Left lung (tissue), 4 donors: ENCODE measurements at regions not wholly inside any gene's neighbourhood (a gene's known extent, or its start where the extent isn't known, plus 50 kb on each side); places are given as distances from the start of the nearest gene placed in this dataset.

Source experiments
- ATAC-seq: fragments of 200-7000 bp; cut with Tn5 transposase; one replicate; pipeline ENCODE4 v1.9.1; 2020; ENCODE audit warnings: moderate library complexity
- DNase-seq, 4 donors: peaks; one replicate each; pipeline ENCODE4 v3.0.0-alpha.2; 2013 to 2020
- H3K27ac ChIP-seq, 2 donors: fragments of 200-600 bp; sonication (generic) in 1 of 2; one replicate each; pipeline versions ENCODE4 v1.5.0 to v1.8.0; 2020 to 2021
- H3K27me3 ChIP-seq, 2 donors: fragments of 200-600 bp; sonication (generic) in 1 of 2; one replicate each; pipeline versions ENCODE4 v1.5.0 to v1.8.0; 2020 to 2021
- H3K36me3 ChIP-seq, 2 donors: fragments of 200-600 bp; sonication (generic) in 1 of 2; one replicate each; pipeline versions ENCODE4 v1.5.0 to v1.8.0; 2020 to 2021
- H3K4me1 ChIP-seq, 2 donors: fragments of 200-600 bp; one replicate each; pipeline ENCODE4 v1.8.0; 2021
- H3K4me3 ChIP-seq, 2 donors: fragments of 200-600 bp; sonication (generic) in 1 of 2; one replicate each; pipeline versions ENCODE4 v1.5.0 to v1.8.0; 2020 to 2021; ENCODE audit warnings: mild to moderate bottlenecking in 1 of 2
- H3K9me3 ChIP-seq, 2 donors: fragments of 200-600 bp; sonication (generic) in 1 of 2; one replicate each; pipeline versions ENCODE4 v1.5.0 to v1.8.0; 2020 to 2021
- CTCF ChIP-seq, 2 donors: fragments of 200-600 bp; sonication (generic) in 1 of 2; IDR thresholded peaks; one replicate each; pipeline versions ENCODE4 v1.5.0 to v1.8.0; 2021; ENCODE audit warnings: antibody characterized with exemption in 2 of 2
- intact Hi-C, 2 donors: fragments of 100-400 bp; cut with DNase I; formaldehyde crosslinking; loops; one replicate each; pipeline versions ENCODE4 v1.11.2 to v1.14.2; 2022
- donor health status: DM: no; HTN: yes; CAD: no.
- donor health status: DM: no; HTN: no; CAD: no.

GRCh38 chr6:106789428-106790148, 160.2 kb downstream of the QRSL1 start:
- TF ChIP-seq CTCF (IDR thresholded peaks at IDR 0.05) = no peak
- no peak overlapping the region for H3K27ac ChIP-seq
- no peaks in the 10 kb centered on the region for H3K36me3 ChIP-seq
- ATAC-seq = no peak
- H3K4me1 ChIP-seq = no peaks in the 10 kb centered on the region
- no peaks in the 10 kb centered on the region for H3K9me3 ChIP-seq
- no peak for DNase-seq
- H3K27me3 ChIP-seq = no peaks in the 10 kb centered on the region
- no peak overlapping the region for H3K4me3 ChIP-seq
- intact Hi-C loops = no loop called here

GRCh38 chr6:106788761-106789160, 159.4 kb downstream of the QRSL1 start:
- TF ChIP-seq CTCF (IDR thresholded peaks at IDR 0.05) = no peak
- Histone ChIP-seq H3K4me3 (no peak overlapping the region), H3K4me1 (no peaks in the 10 kb centered on the region), H3K27me3 (no peaks in the 10 kb centered on the region), H3K36me3 (no peaks in the 10 kb centered on the region), H3K9me3 (no peaks in the 10 kb centered on the region), H3K27ac (no peak overlapping the region)
- intact Hi-C loops = no loop called here
- no peak for DNase-seq
- no peak for ATAC-seq

GRCh38 chr6:106787327-106788196, 158.2 kb downstream of the QRSL1 start:
- ATAC-seq (no peak), DNase-seq (no peak)
- intact Hi-C loops = no loop called here

GRCh38 chr6:106785298-106785697, 155.9 kb downstream of the QRSL1 start:
- Histone ChIP-seq H3K9me3 (peaks cover 0 to 3% of the 10 kb centered on the region in 2 donors), H3K27me3 (no peaks in the 10 kb centered on the region), H3K4me1 (no peaks in the 10 kb centered on the region), H3K36me3 (no peaks in the 10 kb centered on the region), H3K27ac (no peak overlapping the region), H3K4me3 (no peak overlapping the region)
- DNase-seq (no peak), ATAC-seq (no peak)
- no peak for TF ChIP-seq CTCF (IDR thresholded peaks at IDR 0.05)
- intact Hi-C loops = no loop called here

More at GRCh38 chr6:106787327-106788196, 158.2 kb downstream of the QRSL1 start:
- no peaks in the 10 kb centered on the region for H3K36me3 ChIP-seq
- H3K4me3 ChIP-seq = no peak overlapping the region
- no peak for TF ChIP-seq CTCF (IDR thresholded peaks at IDR 0.05)
- H3K4me1 ChIP-seq = no peaks in the 10 kb centered on the region
- H3K27ac ChIP-seq = no peak overlapping the region
- no peaks in the 10 kb centered on the region for H3K9me3 ChIP-seq
- no peaks in the 10 kb centered on the region for H3K27me3 ChIP-seq
